Right atrium auricular region (tissue), 2 donors: ENCODE measurements at regions not wholly inside any gene's neighbourhood (a gene's known extent, or its start where the extent isn't known, plus 50 kb on each side); places are given as distances from the start of the nearest gene placed in this dataset.

Experiments used
- DNase-seq: peaks from one replicate; pipeline ENCODE4 v3.0.0-alpha.2; 2019; ENCODE audit warnings: low spot score
- H3K27ac ChIP-seq, 2 donors: fragments of 200-600 bp; sonication (generic); 1 replicate in 1 of 2; 2 replicates in 1 of 2; pipeline ENCODE4 v1.5.1; 2016 to 2019
- H3K27me3 ChIP-seq, 2 donors: fragments of 200-600 bp; sonication (generic); one replicate each; pipeline versions ENCODE4 v1.5.1 to v1.6.0; 2017 to 2019
- H3K36me3 ChIP-seq: fragments of 200-600 bp; sonication (generic); one replicate; pipeline ENCODE4 v1.5.1; 2016
- H3K4me1 ChIP-seq, 2 donors: fragments of 200-600 bp; sonication (generic); one replicate each; pipeline versions ENCODE4 v1.5.1 to v1.6.0; 2017 to 2019
- H3K4me3 ChIP-seq, 2 donors: fragments of 200-600 bp; sonication (generic); 1 replicate in 1 of 2; 2 replicates in 1 of 2; pipeline ENCODE4 v1.5.1; 2017 to 2019; ENCODE audit warnings: mild to moderate bottlenecking in 1 of 2, moderate library complexity in 1 of 2
- H3K9me3 ChIP-seq, 2 donors: fragments of 200-600 bp; sonication (generic); one replicate each; pipeline ENCODE4 v1.5.1; 2019
- CTCF ChIP-seq, 2 donors: fragments of 200-600 bp; sonication (generic); IDR thresholded peaks; one replicate each; pipeline ENCODE4 v1.5.1; 2019; ENCODE audit warnings: antibody characterized with exemption in 2 of 2

- Histone ChIP-seq H3K4me1 (no peaks in the 10 kb centered on the region), H3K27me3 (no peaks in the 10 kb centered on the region), H3K36me3 (no peaks in the 10 kb centered on the region), H3K9me3 (no peaks in the 10 kb centered on the region), H3K27ac (no peak overlapping the region), H3K4me3 (no peak overlapping the region)
- TF ChIP-seq CTCF (IDR thresholded peaks at IDR 0.05) = no peak
- no peak for DNase-seq
These were observed 204.2 kb upstream of the CASK start for GRCh38 chrX:42127563-42127962.

GRCh38 chrX:42123369-42123768 lies 200.0 kb upstream of the CASK start:
- no peaks in the 10 kb centered on the region for H3K36me3 ChIP-seq
- H3K4me3 ChIP-seq = no peak overlapping the region
- H3K9me3 ChIP-seq = no peaks in the 10 kb centered on the region
- H3K4me1 ChIP-seq = no peaks in the 10 kb centered on the region
- no peak for DNase-seq
- TF ChIP-seq CTCF (IDR thresholded peaks at IDR 0.05) = no peak
- no peak overlapping the region for H3K27ac ChIP-seq
- H3K27me3 ChIP-seq = no peaks in the 10 kb centered on the region

GRCh38 chrX:42119076-42119475 lies 195.7 kb upstream of the CASK start:
- Histone ChIP-seq H3K27ac (no peak overlapping the region), H3K4me3 (no peak overlapping the region), H3K9me3 (no peaks in the 10 kb centered on the region), H3K36me3 (no peaks in the 10 kb centered on the region), H3K27me3 (no peaks in the 10 kb centered on the region), H3K4me1 (no peaks in the 10 kb centered on the region)
- no peak for TF ChIP-seq CTCF (IDR thresholded peaks at IDR 0.05)
- no peak for DNase-seq

GRCh38 chrX:42117318-42117717 lies 194.0 kb upstream of the CASK start:
- Histone ChIP-seq H3K27me3 (no peaks in the 10 kb centered on the region), H3K4me1 (no peaks in the 10 kb centered on the region), H3K36me3 (no peaks in the 10 kb centered on the region), H3K4me3 (no peak overlapping the region), H3K27ac (no peak overlapping the region), H3K9me3 (no peaks in the 10 kb centered on the region)
- no peak for DNase-seq
- TF ChIP-seq CTCF (IDR thresholded peaks at IDR 0.05) = no peak

GRCh38 chrX:42109428-42109827 lies 186.1 kb upstream of the CASK start:
- TF ChIP-seq CTCF (IDR thresholded peaks at IDR 0.05) = no peak
- no peaks in the 10 kb centered on the region for H3K4me1 ChIP-seq
- no peak for DNase-seq
- H3K27me3 ChIP-seq = no peaks in the 10 kb centered on the region
- no peak overlapping the region for H3K4me3 ChIP-seq
- H3K36me3 ChIP-seq = no peaks in the 10 kb centered on the region
- H3K27ac ChIP-seq = no peak overlapping the region
- no peaks in the 10 kb centered on the region for H3K9me3 ChIP-seq
